BJ (cell line): ENCODE measurements at regions not wholly inside any gene's neighbourhood (a gene's known extent, or its start where the extent isn't known, plus 50 kb on each side); places are given as distances from the start of the nearest gene placed in this dataset. TPM values are rescaled to one million over a fixed set of nuclear protein-coding genes. Genes with fewer than 3 reads are reported as not detected.

Experiments used
- CTCF ChIA-PET: fragments of 350-600 bp; formaldehyde crosslinking; extraction: SDS; loops from one replicate; lab custom pipeline; 2021; ENCODE audit warnings: antibody characterized with exemption, inconsistent platforms; lab: Yijun Ruan, JAX
- POLR2A ChIA-PET: fragments of 300-600 bp; sonication (Branson Sonifier 250); formaldehyde crosslinking; extraction: SDS; loops from one replicate; lab custom pipeline; 2021; ENCODE audit warnings: antibody characterized with exemption; lab: Charles Lee
- DNase-seq: peaks from one replicate; pipeline ENCODE4 v3.0.0-alpha.2; 2011; ENCODE audit warnings: low read depth
- H3K27me3 ChIP-seq: 2 replicates; pipeline ENCODE4 v1.6.0; 2011; ENCODE audit warnings: low read length; ENCODE audit not compliant: control insufficient read depth, insufficient read depth
- H3K36me3 ChIP-seq: 2 replicates; pipeline ENCODE4 v1.5.1; 2011; ENCODE audit warnings: low read length; ENCODE audit not compliant: control insufficient read depth, insufficient read depth
- H3K4me3 ChIP-seq: 2 replicates; pipeline ENCODE4 v1.5.1; 2011; ENCODE audit warnings: low read depth, mild to moderate bottlenecking, control low read depth, low read length
- CTCF ChIP-seq: IDR thresholded peaks from 2 replicates; pipeline ENCODE4 v1.5.1; 2011; ENCODE audit warnings: low read depth, mild to moderate bottlenecking, control low read depth, inconsistent platforms, low read length, moderate library complexity; ENCODE audit not compliant: insufficient read depth
- small RNA-seq: library from RNA; depleted of rRNA; stranded (forward); fragments of <200 nt; gene quantifications from one replicate; pipeline ENCODE3, GENCODE V24; 2012; ENCODE audit warnings: low replicate concordance, low read depth; ENCODE audit not compliant: insufficient read length

- H3K36me3 ChIP-seq = no peaks in the 10 kb centered on the region
- H3K27me3 ChIP-seq = no peaks in the 10 kb centered on the region
- no peak for DNase-seq
- ChIA-PET CTCF (no interaction called here), POLR2A (no interaction called here)
- no peak overlapping the region for H3K4me3 ChIP-seq
- TF ChIP-seq CTCF = no peak
These were observed 63.7 kb upstream of the FAM120A start for GRCh38 chr9:93387791-93388190.

GRCh38 chr9:93390953-93391515, 60.5 kb upstream of the FAM120A start:
- CTCF ChIA-PET = no interaction called here

GRCh38 chr9:93391898-93392297, 59.6 kb upstream of the FAM120A start:
- Histone ChIP-seq H3K36me3 (no peaks in the 10 kb centered on the region), H3K27me3 (0 out of 2 replicates have a peak, but pooled peaks cover 2% of the 10 kb centered on the region), H3K4me3 (no peak overlapping the region)
- TF ChIP-seq CTCF = no peak
- ChIA-PET CTCF (no interaction called here), POLR2A (no interaction called here)
- no peak for DNase-seq

More at GRCh38 chr9:93390953-93391515, 60.5 kb upstream of the FAM120A start:
- Histone ChIP-seq H3K27me3 (no peaks in the 10 kb centered on the region), H3K36me3 (no peaks in the 10 kb centered on the region), H3K4me3 (no peak overlapping the region)
- no peak for TF ChIP-seq CTCF
- no peak for DNase-seq
- POLR2A ChIA-PET = no interaction called here

GRCh38 chr9:93392974-93393373, 58.5 kb upstream of the FAM120A start:
- no peak for TF ChIP-seq CTCF
- H3K4me3 ChIP-seq = no peak overlapping the region
- no peak for DNase-seq
- H3K27me3 ChIP-seq = 0 out of 2 replicates have a peak, but pooled peaks cover 2% of the 10 kb centered on the region
- ChIA-PET CTCF (interaction anchor here (0.6 to 0.9 kb wide), 2 partner anchors 12 to 28 kb away, joined by 3 to 4 read pairs; no protein-coding TSS in a partner anchor), POLR2A (no interaction called here)
- no peaks in the 10 kb centered on the region for H3K36me3 ChIP-seq

Small RNA genes in the stretch of these regions (small RNA-seq; reads per million reads assigned to genes)
- not detected for gene RNU6-829P
